H9 (cell line): ENCODE measurements at regions not wholly inside any gene's neighbourhood (a gene's known extent, or its start where the extent isn't known, plus 50 kb on each side); places are given as distances from the start of the nearest gene placed in this dataset.

Experiments
- DNase-seq: peaks from one replicate; pipeline ENCODE4 v3.0.0-alpha.2; 2017
- H2AFZ ChIP-seq: one replicate; pipeline ENCODE4 v1.6.1; 2013; ENCODE audit warnings: mild to moderate bottlenecking, low read length, control low read depth, moderate library complexity
- H2AK5ac ChIP-seq: 2 replicates; pipeline ENCODE4 v1.6.1; 2013; ENCODE audit warnings: low read length, control low read depth, mixed read lengths; ENCODE audit not compliant: insufficient read length
- H2BK120ac ChIP-seq: one replicate; pipeline ENCODE4 v1.6.1; 2013; ENCODE audit warnings: low read depth, mild to moderate bottlenecking, low read length, control low read depth, inconsistent platforms; ENCODE audit not compliant: poor library complexity, severe bottlenecking
- H2BK12ac ChIP-seq: 2 replicates; pipeline ENCODE4 v1.6.1; 2013; ENCODE audit warnings: low read length, control low read depth, mixed read lengths, low read depth; ENCODE audit not compliant: insufficient read length
- H2BK15ac ChIP-seq: 2 replicates; pipeline ENCODE4 v1.6.1; 2013; ENCODE audit warnings: low read depth, low read length, control low read depth
- H2BK20ac ChIP-seq: one replicate; pipeline ENCODE4 v1.6.1; 2013; ENCODE audit warnings: low read depth, mild to moderate bottlenecking, low read length, control low read depth, inconsistent platforms; ENCODE audit not compliant: poor library complexity, severe bottlenecking
- H2BK5ac ChIP-seq: 2 replicates; pipeline ENCODE4 v1.6.1; 2013; ENCODE audit warnings: low read length, control low read depth, mixed read lengths; ENCODE audit not compliant: insufficient read length
- H3K14ac ChIP-seq: 2 replicates; pipeline ENCODE4 v1.6.1; 2013; ENCODE audit warnings: low read length, control low read depth; ENCODE audit not compliant: insufficient read depth
- H3K18ac ChIP-seq: 2 replicates; pipeline ENCODE4 v1.6.1; 2013; ENCODE audit warnings: low read depth, mild to moderate bottlenecking, mixed read lengths, low read length, control low read depth; ENCODE audit not compliant: insufficient read length
- H3K23ac ChIP-seq: 2 replicates; pipeline ENCODE4 v1.6.1; 2013; ENCODE audit warnings: low read length, control low read depth, mixed read lengths, low read depth; ENCODE audit not compliant: insufficient read length
- H3K23me2 ChIP-seq: 2 replicates; pipeline ENCODE4 v1.6.1; 2013; ENCODE audit warnings: low read depth, mild to moderate bottlenecking, mixed read lengths, low read length, control low read depth; ENCODE audit not compliant: insufficient read length, poor library complexity, severe bottlenecking
- H3K27ac ChIP-seq: 2 replicates; pipeline ENCODE4 v1.5.1; 2013; ENCODE audit warnings: low read length, control low read depth, mixed read lengths, low read depth; ENCODE audit not compliant: insufficient read length
- H3K27me3 ChIP-seq: 2 replicates; pipeline ENCODE4 v1.6.1; 2013; ENCODE audit warnings: low read length, control low read depth, inconsistent platforms; ENCODE audit not compliant: insufficient read depth
- H3K4ac ChIP-seq: 2 replicates; pipeline ENCODE4 v1.6.1; 2013; ENCODE audit warnings: low read depth, mild to moderate bottlenecking, control low read depth, inconsistent platforms, low read length, moderate library complexity
- H3K4me1 ChIP-seq: 2 replicates; pipeline ENCODE4 v1.6.1; 2013; ENCODE audit warnings: low read length, control low read depth, inconsistent platforms; ENCODE audit not compliant: insufficient read depth
- H3K4me2 ChIP-seq: 2 replicates; pipeline ENCODE4 v1.6.1; 2013; ENCODE audit warnings: low read length, control low read depth, mixed read lengths; ENCODE audit not compliant: insufficient read length, insufficient read depth
- H3K56ac ChIP-seq: 2 replicates; pipeline ENCODE4 v1.6.1; 2013; ENCODE audit warnings: low read depth, mild to moderate bottlenecking, mixed read lengths, low read length, control low read depth; ENCODE audit not compliant: insufficient read length
- H3K79me1 ChIP-seq: 2 replicates; pipeline ENCODE4 v1.6.1; 2013; ENCODE audit warnings: low read depth, mild to moderate bottlenecking, moderate library complexity, low read length, control low read depth, inconsistent platforms; ENCODE audit not compliant: insufficient read depth, poor library complexity, severe bottlenecking
- H3K79me2 ChIP-seq: 2 replicates; pipeline ENCODE4 v1.6.1; 2013; ENCODE audit warnings: low read length, control low read depth, inconsistent platforms; ENCODE audit not compliant: insufficient read depth
- H3K9ac ChIP-seq: 2 replicates; pipeline ENCODE4 v1.6.1; 2013; ENCODE audit warnings: low read length, control low read depth, mixed read lengths; ENCODE audit not compliant: insufficient read length; ENCODE audit errors: extremely low read depth
- H3K9me3 ChIP-seq: one replicate; pipeline ENCODE4 v1.6.1; 2013; ENCODE audit warnings: low read depth, low read length, inconsistent platforms; ENCODE audit not compliant: control insufficient read depth
- H3T11ph ChIP-seq: one replicate; pipeline ENCODE4 v1.6.1; 2013; ENCODE audit warnings: mild to moderate bottlenecking, low read length, control low read depth, inconsistent platforms
- H4K20me1 ChIP-seq: one replicate; pipeline ENCODE4 v1.6.1; 2013; ENCODE audit not compliant: control insufficient read depth, insufficient read length, insufficient read depth
- H4K5ac ChIP-seq: 2 replicates; pipeline ENCODE4 v1.6.1; 2013; ENCODE audit warnings: low read depth, mild to moderate bottlenecking, mixed read lengths, low read length, control low read depth; ENCODE audit not compliant: insufficient read length
- H4K8ac ChIP-seq: replicated peaks from 2 replicates; pipeline ENCODE4 v1.6.1; 2013; ENCODE audit warnings: low read length, control low read depth, mixed read lengths, low read depth; ENCODE audit not compliant: insufficient read length
- H4K91ac ChIP-seq: 2 replicates; pipeline ENCODE4 v1.6.1; 2013; ENCODE audit warnings: low read depth, mild to moderate bottlenecking, moderate library complexity, mixed read lengths, low read length, control low read depth; ENCODE audit not compliant: insufficient read length
- H3K27ac Mint-ChIP-seq, 3 experiments: 2 replicates in 2 of 3; 3 replicates in 1 of 3; pipeline ENCODE4 v1.8.0; 2020 to 2021; ENCODE audit warnings: mixed read lengths in 3 of 3, mild to moderate bottlenecking in 1 of 3, moderate library complexity in 1 of 3
- H3K27me3 Mint-ChIP-seq: 2 replicates; pipeline ENCODE4 v1.8.0; 2021; ENCODE audit warnings: low read depth, mild to moderate bottlenecking, moderate library complexity, mixed read lengths
- H3K36me3 Mint-ChIP-seq, 3 experiments: 2 replicates in 2 of 3; 3 replicates in 1 of 3; pipeline ENCODE4 v1.8.0; 2020 to 2021; ENCODE audit warnings: low read depth in 3 of 3, mixed read lengths in 3 of 3; ENCODE audit not compliant: insufficient read depth in 1 of 3
- H3K4me1 Mint-ChIP-seq, 2 experiments: 2 replicates each; pipeline ENCODE4 v1.8.0; 2020; ENCODE audit warnings: mixed read lengths in 2 of 2
- H3K4me3 Mint-ChIP-seq, 2 experiments: 2 replicates in 1 of 2; 3 replicates in 1 of 2; pipeline ENCODE4 v1.8.0; 2020 to 2021; ENCODE audit warnings: mild to moderate bottlenecking in 2 of 2, mixed read lengths in 2 of 2, moderate library complexity in 1 of 2
- H3K9me3 Mint-ChIP-seq, 2 experiments: 2 replicates in 1 of 2; 3 replicates in 1 of 2; pipeline ENCODE4 v1.8.0; 2020; ENCODE audit warnings: mild to moderate bottlenecking in 2 of 2, mixed read lengths in 2 of 2, moderate library complexity in 1 of 2
- CTCF ChIP-seq: fragments of 200-600 bp; sonication (generic); conservative IDR thresholded peaks from 3 replicates; pipeline ENCODE4 v1.8.0; 2021; ENCODE audit warnings: antibody characterized with exemption, mild to moderate bottlenecking
- WGBS: extraction: QIAGEN DNeasy Blood & Tissue Kit; methylation state at CpG from one replicate; pipeline ENCODE4 v1.1.7; 2013; ENCODE audit warnings: missing lambda C conversion rate, low lambda C conversion rate, mixed read lengths; ENCODE audit not compliant: insufficient read length; ENCODE audit errors: extremely low coverage; 5-methylcytosine and 5-hydroxymethylcytosine counted together

- Histone ChIP-seq H3T11ph (no peak overlapping the region), H2AFZ (no peak overlapping the region), H3K56ac (no peak overlapping the region), H3K27ac (no peak overlapping the region), H3K27me3 (no peaks in the 10 kb centered on the region), H3K4me2 (no peak overlapping the region), H2BK12ac (no peak overlapping the region), H2BK5ac (no peak overlapping the region), H3K23me2 (peaks cover 8% of the 10 kb centered on the region), H2BK15ac (no peak overlapping the region), H3K4me1 (peaks cover 9% of the 10 kb centered on the region; the same call in 1 of the 2 replicates), H4K91ac (no peak overlapping the region), H3K4ac (no peak overlapping the region), H3K14ac (no peak overlapping the region; the same call in 1 of the 2 replicates), H4K5ac (no peak overlapping the region), H4K20me1 (no peaks in the 10 kb centered on the region), H2AK5ac (no peak overlapping the region), H3K9me3 (no peaks in the 10 kb centered on the region), H2BK120ac (no peak overlapping the region), H3K18ac (no peak overlapping the region), H3K79me2 (peaks cover 13% of the 10 kb centered on the region; the same call in 1 of the 2 replicates), H3K23ac (no peak overlapping the region), H3K9ac (no peak overlapping the region), H2BK20ac (no peak overlapping the region), H4K8ac (no peak overlapping the region), H3K79me1 (peaks cover 14% of the 10 kb centered on the region)
- no peak overlapping the region; a peak in 1 of 7 replicates for H3K27ac Mint-ChIP-seq
- WGBS: no CpG with 5 or more reads among the region's 18 CpGs
- H3K4me3 Mint-ChIP-seq: no peak overlapping the region
- H3K36me3 Mint-ChIP-seq: peaks cover 0 to 5% (median 5%) of the 10 kb centered on the region in 3 experiments; a peak in 3 of 7 replicates
- no peak for TF ChIP-seq CTCF
- H3K9me3 Mint-ChIP-seq: no peaks in the 10 kb centered on the region
- H3K4me1 Mint-ChIP-seq: peaks cover 54 to 71% of the 10 kb centered on the region in 2 experiments
- DNase-seq: no peak
- no peaks in the 10 kb centered on the region for H3K27me3 Mint-ChIP-seq
These were observed 315.6 kb downstream of the SEC14L1 start for GRCh38 chr17:77456271-77456950.
